Heart left ventricle (tissue), 16 donors: ENCODE measurements at regions not wholly inside any gene's neighbourhood (a gene's known extent, or its start where the extent isn't known, plus 50 kb on each side); places are given as distances from the start of the nearest gene placed in this dataset.

Experiments
- ATAC-seq, 4 donors: fragments of 200-7000 bp; cut with Tn5 transposase; one replicate each; pipeline ENCODE4 v1.9.1; 2020 to 2022; ENCODE audit warnings: moderate library complexity in 4 of 4, mild to moderate bottlenecking in 3 of 4, moderate number of reproducible peaks in 1 of 4
- DNase-seq, 5 donors: peaks; one replicate each; pipeline ENCODE4 v3.0.0-alpha.2; 2020
- H3K27ac ChIP-seq, 12 donors: fragments of 200-600 bp; sonication (generic) in 4 of 12; one replicate each; pipeline versions ENCODE4 v1.5.0 to v1.8.0; 2016 to 2022; ENCODE audit warnings: mild to moderate bottlenecking in 2 of 12
- H3K27me3 ChIP-seq, 9 donors: fragments of 200-600 bp; sonication (generic) in 2 of 9; one replicate each; pipeline versions ENCODE4 v1.5.1 to v1.8.0; 2016 to 2022; ENCODE audit warnings: mild to moderate bottlenecking in 3 of 9
- H3K36me3 ChIP-seq, 9 donors: fragments of 200-600 bp; sonication (generic) in 2 of 9; one replicate each; pipeline versions ENCODE4 v1.5.0 to v1.8.0; 2018 to 2022; ENCODE audit warnings: mild to moderate bottlenecking in 2 of 9
- H3K4me1 ChIP-seq, 12 donors: fragments of 200-600 bp; sonication (generic) in 4 of 12; one replicate each; pipeline versions ENCODE4 v1.5.0 to v1.8.0; 2016 to 2022; ENCODE audit warnings: mild to moderate bottlenecking in 3 of 12
- H3K4me3 ChIP-seq, 12 donors: fragments of 200-600 bp; sonication (generic) in 4 of 12; one replicate each; pipeline versions ENCODE4 v1.5.0 to v1.8.0; 2017 to 2022; ENCODE audit warnings: mild to moderate bottlenecking in 9 of 12, moderate library complexity in 4 of 12
- H3K9me3 ChIP-seq, 12 donors: fragments of 200-600 bp; sonication (generic) in 4 of 12; one replicate each; pipeline versions ENCODE4 v1.5.0 to v1.8.0; 2016 to 2022; ENCODE audit warnings: mild to moderate bottlenecking in 1 of 12
- POLR2A ChIP-seq, 2 donors: fragments of 450-650 bp; IDR thresholded peaks; one replicate each; pipeline ENCODE4 v1.6.1; 2017; ENCODE audit warnings: antibody characterized with exemption in 2 of 2, mild to moderate bottlenecking in 2 of 2, moderate library complexity in 2 of 2
- WGBS, 4 donors: extraction: QIAGEN DNeasy Blood & Tissue Kit in 2 of 4; methylation state at CpG; one replicate each; pipeline versions ENCODE4 v1.1.5 to v1.1.7; 2013 to 2018; 5-methylcytosine and 5-hydroxymethylcytosine counted together
- intact Hi-C, 10 donors: fragments of 100-400 bp; cut with DNase I; formaldehyde crosslinking; loops; one replicate each; pipeline versions ENCODE4 v1.11.1 to v1.14.2; 2022
- TF ChIP-seq, protein P1 (sequence below), 12 donors: fragments of 200-600 bp; sonication (generic) in 4 of 12; IDR thresholded peaks; one replicate each; pipeline versions ENCODE4 v1.5.0 to v1.8.0; 2018 to 2022; ENCODE audit warnings: antibody characterized with exemption in 12 of 12, mild to moderate bottlenecking in 5 of 12
- donor health status: ischemic (EF 13 %, LVEDD 7.1; RV severe dilation, severe dysfunction).
- donor health status: healthy with polysubstance abuse.
- donor health status: DM: no; HTN: yes; CAD: no.
- donor health status: DM: no; HTN: no; CAD: no.
- donor health status: ischemic (EF 25% LVEDD 6.9; RV normal size, moderate dysfunction).
- donor health status: ischemic (EF 25% LVEDD 5.7; RV mildly dilated, moderate dysfunction).
- donor health status: healthy.
- donor health status: DM: yes; HTN: yes; CAD: no.
- donor health status: ischemic (EF 35%, LVEDD 5.7; RV mildly dilated, moderate dysfunction).
- donor health status: nonischemic (EF 11% LVEDD 7.7; RV severe dilation, severe dysfunction).
- donor health status: DM: yes; HTN: yes; CAD: no.
- donor health status: PGD.
- donor health status: ischemic (EF 29% LVEDD 5.4; RV normal size, mild dysfunction).
- donor health status: nonischemic (EF 23%, LVEDD 6.1; RV moderate dilation, normal function).

DNA sequence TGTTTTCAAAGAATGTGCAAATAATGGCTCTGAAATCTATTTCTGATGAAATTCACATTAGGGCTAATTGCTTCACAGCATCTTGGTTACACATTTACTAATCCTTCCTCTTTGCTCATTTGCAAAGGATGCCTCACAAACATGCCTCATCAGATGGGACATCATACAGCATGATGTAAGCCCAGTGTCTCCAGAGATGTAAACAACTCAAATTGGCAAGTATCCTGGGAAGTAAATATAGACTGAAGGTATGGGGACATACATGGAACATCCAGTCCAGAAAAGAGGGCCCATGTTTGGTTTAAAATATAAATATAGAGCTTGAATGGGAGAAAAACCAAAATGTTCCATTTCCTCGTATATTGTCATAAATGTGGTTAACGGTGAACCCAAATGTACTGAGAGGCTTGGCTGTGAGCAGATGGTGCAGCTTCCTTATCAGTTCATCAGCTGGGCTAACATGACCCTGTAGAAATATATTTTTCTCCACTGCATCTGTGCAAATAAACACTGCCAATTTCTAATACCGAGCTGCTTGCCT lies 142.9 kb upstream of the NUDT7 start:
- 51 to 69% (median 53%) methylated on average over 3 of the region's 3 CpGs for WGBS, 4 donors
- no peak for ATAC-seq
- TF ChIP-seq, protein P1, sequence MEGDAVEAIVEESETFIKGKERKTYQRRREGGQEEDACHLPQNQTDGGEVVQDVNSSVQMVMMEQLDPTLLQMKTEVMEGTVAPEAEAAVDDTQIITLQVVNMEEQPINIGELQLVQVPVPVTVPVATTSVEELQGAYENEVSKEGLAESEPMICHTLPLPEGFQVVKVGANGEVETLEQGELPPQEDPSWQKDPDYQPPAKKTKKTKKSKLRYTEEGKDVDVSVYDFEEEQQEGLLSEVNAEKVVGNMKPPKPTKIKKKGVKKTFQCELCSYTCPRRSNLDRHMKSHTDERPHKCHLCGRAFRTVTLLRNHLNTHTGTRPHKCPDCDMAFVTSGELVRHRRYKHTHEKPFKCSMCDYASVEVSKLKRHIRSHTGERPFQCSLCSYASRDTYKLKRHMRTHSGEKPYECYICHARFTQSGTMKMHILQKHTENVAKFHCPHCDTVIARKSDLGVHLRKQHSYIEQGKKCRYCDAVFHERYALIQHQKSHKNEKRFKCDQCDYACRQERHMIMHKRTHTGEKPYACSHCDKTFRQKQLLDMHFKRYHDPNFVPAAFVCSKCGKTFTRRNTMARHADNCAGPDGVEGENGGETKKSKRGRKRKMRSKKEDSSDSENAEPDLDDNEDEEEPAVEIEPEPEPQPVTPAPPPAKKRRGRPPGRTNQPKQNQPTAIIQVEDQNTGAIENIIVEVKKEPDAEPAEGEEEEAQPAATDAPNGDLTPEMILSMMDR (IDR thresholded peaks at IDR 0.05): no peak
- TF ChIP-seq POLR2A (IDR thresholded peaks at IDR 0.05): no peak
- intact Hi-C loops: loop anchor here in 1 of 10 donors (10.0 kb wide), 1 partner anchor 735 kb away; no protein-coding TSS in a partner anchor
- H3K4me1 ChIP-seq: peaks cover 0 to 24% (median 0%) of the 10 kb centered on the region in 12 donors
- peaks cover 0 to 7% (median 0%) of the 10 kb centered on the region in 9 donors for H3K27me3 ChIP-seq
- H3K27ac ChIP-seq: no peak overlapping the region
- no peak for DNase-seq
- no peak overlapping the region for H3K4me3 ChIP-seq
- no peaks in the 10 kb centered on the region for H3K36me3 ChIP-seq
- H3K9me3 ChIP-seq: peaks cover 0 to 8% (median 0%) of the 10 kb centered on the region in 12 donors

DNA sequence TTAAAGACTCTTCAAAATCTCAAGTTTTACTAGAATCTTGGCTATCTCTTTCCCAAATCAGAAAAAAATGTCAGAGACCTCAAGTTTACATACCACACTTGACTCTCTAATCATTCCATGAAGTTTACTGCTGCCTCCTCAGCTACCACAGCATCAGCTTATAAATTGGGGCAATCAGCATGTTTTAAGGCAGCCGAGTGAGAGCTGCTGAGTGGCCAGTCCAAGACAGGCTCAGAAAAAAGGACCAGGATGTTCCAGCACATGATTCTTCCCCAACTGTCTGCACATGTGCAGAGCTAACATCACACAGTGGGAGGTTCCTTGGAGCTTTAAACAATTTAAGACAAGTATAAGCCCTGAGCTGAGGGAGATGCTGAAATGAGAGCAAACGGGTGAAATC lies 140.6 kb upstream of the NUDT7 start:
- Histone ChIP-seq H3K4me1 (peaks cover 0 to 13% (median 0%) of the 10 kb centered on the region in 12 donors), H3K27me3 (peaks cover 0 to 7% (median 0%) of the 10 kb centered on the region in 9 donors), H3K4me3 (no peak overlapping the region), H3K27ac (no peak overlapping the region), H3K36me3 (no peaks in the 10 kb centered on the region), H3K9me3 (peaks cover 0 to 7% (median 0%) of the 10 kb centered on the region in 12 donors)
- DNase-seq (no peak), ATAC-seq (no peak)
- intact Hi-C loops: loop anchor here in 6 of 10 donors (2.0 to 10.0 kb wide), 4 partner anchors 143 to 345 kb away; partner anchors contain the start of gene ADAMTS18 (in 4 of the 6)
- WGBS, 4 donors: 34 to 93% (median 56%) methylated on average over 2 of the region's 2 CpGs
- no peak for TF ChIP-seq POLR2A (IDR thresholded peaks at IDR 0.05)
- TF ChIP-seq, protein P1 (IDR thresholded peaks at IDR 0.05): no peak

DNA sequence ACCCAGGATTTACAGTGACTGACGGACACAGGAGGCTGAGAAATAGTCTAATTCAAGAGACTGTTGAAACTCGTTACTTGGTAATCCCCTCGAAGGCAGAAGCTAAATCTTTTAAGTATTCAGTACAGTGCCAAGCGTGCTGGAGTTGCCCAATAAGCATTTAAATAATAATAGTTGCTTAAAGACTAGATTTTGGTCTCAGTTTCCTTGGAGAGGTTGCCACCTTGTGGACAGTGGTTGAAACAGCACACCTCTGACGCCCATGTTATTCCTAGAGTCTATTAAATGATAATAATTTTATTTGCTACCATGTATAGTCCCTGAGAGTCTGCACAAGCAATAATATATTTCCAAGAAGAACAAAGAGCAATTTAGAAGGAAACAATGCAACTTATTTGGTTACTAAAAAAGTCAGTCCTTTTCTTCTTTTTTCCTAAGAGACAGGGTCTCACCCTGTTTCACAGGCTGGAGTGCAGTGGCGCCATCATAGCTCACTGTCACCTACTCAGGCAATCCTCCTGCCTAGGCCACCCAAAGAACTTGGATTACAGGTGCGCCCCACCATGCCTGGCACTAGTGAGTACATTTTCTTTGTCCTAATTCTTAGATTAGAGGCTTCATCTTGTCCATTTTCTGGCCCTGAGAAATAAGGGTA lies 138.0 kb upstream of the NUDT7 start:
- ATAC-seq (peak in 2 of 4 donors; percentile 38 to 46), DNase-seq (peak in 2 of 5 donors; percentile 19 to 36)
- TF ChIP-seq, protein P1 (IDR thresholded peaks at IDR 0.05): peak; percentile 76 to 95 (median 88)
- TF ChIP-seq POLR2A (IDR thresholded peaks at IDR 0.05): no peak
- H3K9me3 ChIP-seq: no peaks in the 10 kb centered on the region
- 33 to 37% (median 34%) methylated on average over 7 of the region's 7 CpGs for WGBS, 4 donors
- peaks cover 0 to 11% (median 0%) of the 10 kb centered on the region in 9 donors for H3K27me3 ChIP-seq
- intact Hi-C loops: loop anchor here in 9 of 10 donors (1.0 to 10.0 kb wide), 5 partner anchors 147 to 348 kb away; partner anchors contain the start of gene ADAMTS18 (in 4 of the 9)
- H3K27ac ChIP-seq: peak overlapping the region in 2 of 12 donors; percentile 22 to 41
- H3K4me1 ChIP-seq: peaks cover 0 to 13% (median 0%) of the 10 kb centered on the region in 12 donors
- H3K4me3 ChIP-seq: no peak overlapping the region
- no peaks in the 10 kb centered on the region for H3K36me3 ChIP-seq
